ENCODE measurements at regions not wholly inside any gene's neighbourhood (a gene's known extent, or its start where the extent isn't known, plus 50 kb on each side); places are given as distances from the start of the nearest gene placed in this dataset.

DNA sequence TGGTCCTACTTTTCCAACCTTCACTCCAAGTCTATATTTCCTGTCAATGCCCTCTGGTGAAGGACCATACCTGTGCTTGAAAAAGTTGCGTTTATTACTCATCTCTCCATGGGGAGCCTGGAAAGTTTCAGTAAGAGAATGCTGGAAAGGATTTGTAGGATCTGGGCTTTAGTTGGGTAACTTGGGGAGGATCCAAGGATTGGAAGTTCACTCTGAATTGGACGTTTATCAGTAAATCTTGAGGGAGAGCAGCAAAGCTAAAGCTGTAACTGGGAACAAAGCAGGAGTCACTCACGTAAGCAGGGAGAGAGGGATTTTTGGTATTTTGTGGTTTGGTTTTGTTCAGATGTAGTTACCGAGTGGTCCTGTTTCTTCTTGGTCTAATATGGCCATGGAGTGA lies 51.4 kb upstream of the NPVF start:
- no peak for DNase-seq

GRCh38 chr7:25280181-25280580 lies 51.9 kb upstream of the NPVF start:
- DNase-seq: no peak

- DNase-seq: no peak
These were observed 53.9 kb upstream of the NPVF start for GRCh38 chr7:25282194-25282593.

DNA sequence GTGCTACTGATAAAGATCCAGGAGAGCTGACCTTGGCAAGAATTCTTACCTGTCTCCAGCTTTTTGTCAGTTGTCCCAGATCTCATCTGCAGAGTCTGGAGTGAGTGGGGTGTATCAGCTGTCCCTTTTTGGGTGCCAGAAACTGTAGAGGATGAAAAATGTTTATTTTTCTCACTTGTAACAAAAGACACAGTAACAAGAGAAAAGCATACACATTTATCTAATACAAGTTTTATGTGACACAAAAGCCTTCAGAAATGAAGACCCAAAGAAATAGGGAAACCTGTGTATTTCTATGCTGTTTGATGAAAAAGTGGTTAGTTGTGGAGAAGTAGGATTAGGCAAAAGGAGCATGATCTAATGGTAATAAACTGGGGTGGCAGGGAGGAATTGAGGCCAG lies 58.5 kb upstream of the NPVF start:
- no peak for DNase-seq

DNA sequence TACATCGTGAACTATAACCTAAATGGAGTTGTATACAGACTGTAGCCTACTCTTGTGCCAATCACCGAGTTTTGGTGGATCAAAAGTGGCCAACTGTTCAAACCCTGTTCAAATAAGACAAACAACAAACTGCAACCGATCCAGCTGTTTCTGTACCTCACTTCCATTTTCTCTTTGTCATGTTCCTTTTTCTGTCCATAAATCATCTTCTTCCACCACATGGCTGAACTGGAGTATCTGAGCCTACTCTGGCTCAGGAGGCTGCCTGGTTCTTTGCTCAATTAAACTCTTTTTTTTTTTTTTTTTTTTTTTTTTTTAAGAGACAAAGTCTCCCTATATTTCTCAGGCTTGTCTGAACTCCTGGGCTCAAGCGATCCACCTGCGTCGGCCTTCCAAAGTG lies 59.0 kb upstream of the NPVF start:
- DNase-seq: no peak

DNA sequence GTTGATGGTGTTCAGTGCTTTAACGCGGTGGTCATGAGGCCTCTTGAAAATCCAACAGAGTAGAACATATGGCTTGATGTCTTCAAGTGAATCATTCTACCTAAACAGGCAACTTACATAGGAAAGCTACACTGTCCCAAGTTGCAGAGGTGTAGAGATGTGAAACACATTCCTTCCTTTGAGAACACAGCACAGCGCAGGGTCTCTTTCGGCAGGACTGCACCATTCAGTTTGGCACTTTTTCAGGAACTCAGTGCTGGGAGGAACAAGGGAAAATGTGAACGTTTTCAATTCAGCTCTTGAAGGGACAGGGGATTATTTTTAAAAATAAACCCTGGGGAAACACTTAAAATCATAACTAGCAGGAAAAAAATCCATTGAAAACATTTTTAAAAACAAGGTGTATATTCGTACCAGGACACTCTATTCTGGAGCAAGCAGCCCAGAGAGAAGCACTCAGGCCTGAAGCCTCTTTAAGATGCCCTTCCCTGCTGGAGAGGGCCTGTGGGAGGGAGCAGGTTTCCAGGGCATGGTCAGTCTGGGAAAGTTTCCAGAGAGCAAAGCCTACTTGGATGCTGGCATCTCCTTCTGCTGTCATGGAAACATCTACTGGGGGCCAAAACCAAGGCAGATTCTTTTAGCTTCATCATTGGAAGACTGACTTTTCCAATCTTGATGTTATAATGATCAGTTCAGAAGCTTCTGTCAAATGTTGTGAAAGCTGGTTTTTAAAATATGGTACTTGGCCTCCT lies 60.4 kb upstream of the NPVF start:
- no peak for DNase-seq

DNA sequence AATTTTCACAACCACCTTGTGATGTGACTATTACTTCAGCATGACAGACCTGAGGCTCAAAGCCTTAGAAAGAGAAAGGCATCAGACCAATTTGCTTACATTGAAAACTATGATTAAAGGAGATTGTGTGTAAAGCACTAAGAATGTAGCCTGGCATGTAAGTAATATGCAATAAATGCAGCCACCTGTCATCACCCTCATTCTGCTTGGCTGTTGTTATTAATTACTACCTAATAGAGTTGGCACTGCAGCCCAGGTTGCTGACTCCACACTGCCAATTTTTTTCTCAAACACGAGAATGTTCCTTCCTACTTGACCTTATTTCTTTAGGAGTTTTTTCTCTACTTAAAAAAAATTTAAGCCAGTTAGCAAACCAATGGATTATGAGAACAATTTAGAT lies 61.2 kb upstream of the NPVF start:
- DNase-seq: no peak

GRCh38 chr7:25294624-25295023 lies 66.3 kb upstream of the NPVF start:
- DNase-seq: no peak

DNA sequence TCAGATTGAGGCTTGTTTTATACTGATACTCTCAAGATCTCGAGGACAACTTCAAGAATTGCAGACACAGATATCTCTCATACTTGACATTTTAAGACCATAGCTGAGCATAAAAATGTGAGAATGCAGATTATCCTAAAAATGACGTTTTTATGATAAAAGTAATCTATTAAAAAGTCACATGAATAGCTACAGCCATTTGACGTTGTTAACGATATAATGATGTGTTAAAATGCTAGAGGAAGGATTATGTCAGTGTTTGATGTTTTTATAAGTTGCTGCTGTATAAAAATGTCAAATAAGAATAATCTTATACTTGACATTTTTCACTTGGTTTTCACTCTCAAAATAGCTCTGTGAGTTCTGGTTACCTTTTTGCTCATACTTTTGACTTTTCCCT lies 67.1 kb upstream of the NPVF start:
- DNase-seq: no peak

GRCh38 chr7:25296086-25296485 lies 67.8 kb upstream of the NPVF start:
- no peak for DNase-seq

DNA sequence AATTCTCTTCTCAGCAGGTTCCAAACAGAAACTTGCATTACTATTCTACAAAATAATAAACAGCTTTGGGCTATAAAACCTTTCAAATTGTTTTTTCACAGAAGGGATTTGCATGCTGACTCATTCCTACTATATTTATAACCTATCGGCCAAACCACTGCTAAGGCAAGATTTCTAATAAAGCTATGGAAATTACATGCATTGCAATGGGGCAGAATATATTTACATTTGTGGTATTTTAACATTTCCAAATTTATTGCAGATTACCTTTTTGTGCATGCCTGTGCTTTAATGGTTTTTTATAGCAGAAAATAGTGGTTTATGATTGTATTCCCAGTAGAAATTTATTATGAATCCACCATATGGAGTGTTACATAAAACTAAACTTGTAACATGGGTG lies 69.0 kb upstream of the NPVF start:
- no peak for DNase-seq

DNA sequence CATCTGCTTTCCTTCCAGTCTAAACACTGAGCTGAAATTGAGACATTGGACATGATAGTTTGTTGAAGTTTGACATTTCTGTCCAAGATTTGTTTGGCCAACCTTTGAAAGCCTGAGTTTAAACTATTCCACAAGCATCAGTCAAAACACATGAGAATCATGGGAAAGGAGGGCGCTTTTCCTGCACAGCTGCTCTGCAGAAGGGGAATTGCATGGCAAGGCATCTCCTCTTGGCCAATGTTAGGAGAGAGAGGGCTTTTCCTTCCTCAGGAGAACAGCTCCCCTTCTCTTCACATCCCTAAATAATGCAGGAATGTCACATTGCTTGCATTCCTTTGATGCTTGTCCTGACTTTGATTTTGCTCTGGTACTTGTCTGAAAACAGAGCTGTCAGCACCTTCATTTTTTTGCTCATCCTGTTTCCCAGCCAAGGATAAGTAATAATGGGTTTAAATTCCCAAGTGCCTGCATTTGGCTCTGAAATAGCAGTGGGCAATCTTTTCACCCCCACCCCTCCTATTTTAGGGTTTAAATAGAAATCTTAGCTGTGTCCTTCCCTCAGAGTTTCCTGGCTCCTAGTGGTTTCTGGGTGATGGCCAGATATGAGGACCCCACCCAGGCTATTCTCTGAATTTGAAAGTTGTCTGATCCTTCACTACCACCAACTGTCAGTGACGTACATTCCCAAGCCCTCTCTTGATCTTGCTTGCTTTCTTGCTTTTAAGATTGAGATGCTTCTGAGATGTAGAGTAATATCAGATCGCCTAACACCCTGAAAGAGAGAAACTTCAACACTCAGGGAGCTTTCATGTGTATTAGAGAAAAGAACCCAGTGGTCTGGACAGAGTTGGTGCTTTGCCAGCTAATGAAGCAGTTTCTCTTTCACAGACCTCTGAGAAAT lies 75.2 kb upstream of the NPVF start:
- DNase-seq: no peak

DNA sequence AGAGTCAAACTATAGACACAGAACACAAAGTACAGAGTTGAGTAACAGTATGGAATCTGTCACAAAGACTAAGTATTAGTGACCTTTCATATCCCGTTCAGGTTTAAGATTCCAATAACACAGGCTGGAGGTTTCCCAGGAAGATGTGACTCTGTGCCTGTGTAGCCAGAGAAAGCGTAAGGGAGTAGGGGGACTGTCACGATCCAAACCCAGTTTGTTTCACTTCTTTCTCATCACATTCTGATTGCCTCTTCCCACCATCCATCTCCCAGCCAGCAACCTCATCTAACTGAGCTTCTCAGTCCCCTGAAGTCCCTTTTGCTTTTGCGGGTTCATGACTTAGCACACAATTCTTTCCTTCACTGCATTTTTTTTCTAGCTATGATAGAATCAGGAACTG lies 76.4 kb upstream of the NPVF start:
- DNase-seq: no peak

DNA sequence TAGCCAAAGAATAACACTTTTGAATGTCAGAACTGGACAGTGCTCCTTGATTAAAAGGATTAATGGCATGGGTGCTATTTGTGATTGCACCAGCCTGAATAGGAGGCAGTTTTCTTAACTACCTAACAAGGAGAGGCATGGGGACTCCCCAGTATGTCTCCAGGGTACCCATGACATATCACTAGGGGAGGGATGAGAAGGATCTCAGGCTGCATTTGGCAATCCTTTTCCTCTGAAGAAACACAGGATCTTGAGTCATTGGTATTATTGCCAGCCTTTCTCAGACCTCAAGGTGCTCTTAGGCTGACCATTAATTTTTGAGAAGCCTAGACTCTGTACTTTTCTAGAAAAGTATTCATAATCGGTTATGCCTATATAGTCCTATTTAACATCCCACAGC lies 77.5 kb upstream of the NPVF start:
- DNase-seq: no peak

DNA sequence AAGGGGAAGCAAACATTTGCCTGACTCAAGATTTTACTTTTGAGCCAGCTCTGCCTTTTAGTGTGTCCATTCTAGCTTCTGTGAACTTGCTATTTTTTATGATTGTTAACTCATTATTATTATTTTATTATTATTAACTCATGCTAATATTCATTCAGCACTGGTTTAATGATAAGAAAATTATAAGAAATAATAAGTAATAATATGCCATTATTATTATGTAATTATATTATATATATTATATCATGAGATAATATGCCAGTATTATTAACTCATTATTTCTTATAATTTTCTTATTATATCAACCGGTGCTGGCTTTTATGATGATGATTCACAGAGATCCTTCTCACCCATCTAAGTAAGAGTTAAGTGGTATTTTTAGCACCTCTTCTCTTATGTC lies 79.3 kb upstream of the NPVF start:
- no peak for DNase-seq

GRCh38 chr7:25308246-25308645 lies 80.0 kb upstream of the NPVF start:
- DNase-seq: no peak

- DNase-seq: no peak
These were observed 80.8 kb upstream of the NPVF start for GRCh38 chr7:25308906-25309705.

DNA sequence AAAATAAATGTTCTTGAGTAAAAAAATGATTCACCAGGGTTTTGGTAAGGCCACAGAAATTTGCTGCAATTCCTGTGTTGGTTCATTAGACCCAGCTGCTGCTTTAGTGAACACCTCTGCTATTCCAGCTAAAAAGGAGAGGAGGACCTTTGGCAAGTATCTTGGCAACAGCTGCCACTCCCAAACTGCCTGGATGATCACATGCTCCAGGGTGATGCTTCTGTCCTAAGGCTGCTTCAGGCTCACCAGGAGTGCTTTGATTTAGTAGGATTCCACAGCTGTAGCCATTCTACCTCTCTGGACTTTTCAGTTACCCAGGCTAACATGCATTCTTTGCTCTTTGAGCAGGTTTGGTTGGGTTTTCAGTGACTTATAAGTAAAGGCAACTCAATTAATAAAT lies 82.6 kb upstream of the NPVF start:
- no peak for DNase-seq

GRCh38 chr7:25311346-25311745 lies 83.1 kb upstream of the NPVF start:
- no peak for DNase-seq

- DNase-seq: no peak
These were observed 84.7 kb upstream of the NPVF start for GRCh38 chr7:25312968-25313367.

DNA sequence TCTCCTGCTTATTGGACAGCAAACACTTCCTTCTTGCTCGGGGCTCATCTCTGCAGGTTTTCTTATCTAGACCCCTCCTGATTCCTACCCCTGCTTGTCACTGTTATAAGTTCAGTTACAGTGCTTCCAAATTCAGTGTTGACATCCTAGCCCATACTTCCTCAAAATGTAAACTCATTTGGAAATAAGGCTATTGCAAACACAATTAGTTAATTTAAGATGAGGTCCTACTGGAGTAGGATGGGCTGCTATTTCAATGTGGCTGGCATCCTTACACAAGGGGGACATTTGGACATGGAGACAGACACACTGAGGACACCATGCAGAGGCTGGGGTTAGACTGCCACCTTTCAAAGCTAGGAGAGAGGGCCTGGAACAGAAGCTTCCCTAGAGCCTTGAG lies 85.2 kb upstream of the NPVF start:
- no peak for DNase-seq

- peak; percentile 8 for DNase-seq
These were observed 85.9 kb upstream of the NPVF start for GRCh38 chr7:25314094-25314730.

- DNase-seq: peak; percentile 52
These were observed 86.5 kb upstream of the NPVF start for GRCh38 chr7:25314731-25315267.
